ENCODE measurements at regions not wholly inside any gene's neighbourhood (a gene's known extent, or its start where the extent isn't known, plus 50 kb on each side); places are given as distances from the start of the nearest gene placed in this dataset.

- H3K4me3 ChIP-seq: no peak overlapping the region
- H3K27ac ChIP-seq: no peak overlapping the region
- no peak for DNase-seq
- TF ChIP-seq CTCF (IDR thresholded peaks at IDR 0.05): no peak
- no peaks in the 10 kb centered on the region for H3K4me1 ChIP-seq
- no peak for ATAC-seq
- H3K36me3 ChIP-seq: no peaks in the 10 kb centered on the region
- intact Hi-C loops (cut with DNase I): no loop called here
- H3K9me3 ChIP-seq: no peaks in the 10 kb centered on the region
- no peaks in the 10 kb centered on the region for H3K27me3 ChIP-seq
Observed at GRCh38 chr5:144950996-144951395, 780.3 kb downstream of the KCTD16 start.

- TF ChIP-seq CTCF (IDR thresholded peaks at IDR 0.05): no peak
- no peak overlapping the region for H3K27ac ChIP-seq
- no peak overlapping the region for H3K4me3 ChIP-seq
- no peaks in the 10 kb centered on the region for H3K36me3 ChIP-seq
- ATAC-seq (no peak), DNase-seq (no peak)
- H3K27me3 ChIP-seq: no peaks in the 10 kb centered on the region
- intact Hi-C loops (cut with DNase I): no loop called here
- no peaks in the 10 kb centered on the region for H3K4me1 ChIP-seq
- no peaks in the 10 kb centered on the region for H3K9me3 ChIP-seq
Observed at GRCh38 chr5:144947023-144947422, 776.4 kb downstream of the KCTD16 start.

GRCh38 chr5:144945503-144945902, 774.8 kb downstream of the KCTD16 start:
- intact Hi-C loops (cut with DNase I): no loop called here
- H3K27ac ChIP-seq: no peak overlapping the region
- no peak for TF ChIP-seq CTCF (IDR thresholded peaks at IDR 0.05)
- no peak overlapping the region for H3K4me3 ChIP-seq
- no peaks in the 10 kb centered on the region for H3K9me3 ChIP-seq
- ATAC-seq (no peak), DNase-seq (no peak)
- no peaks in the 10 kb centered on the region for H3K4me1 ChIP-seq
- no peaks in the 10 kb centered on the region for H3K27me3 ChIP-seq
- H3K36me3 ChIP-seq: no peaks in the 10 kb centered on the region

GRCh38 chr5:144944936-144945335, 774.3 kb downstream of the KCTD16 start:
- no peak for DNase-seq
- no peak for ATAC-seq
- no peak overlapping the region for H3K4me3 ChIP-seq
- H3K36me3 ChIP-seq: no peaks in the 10 kb centered on the region
- intact Hi-C loops (cut with DNase I): no loop called here
- no peaks in the 10 kb centered on the region for H3K4me1 ChIP-seq
- no peaks in the 10 kb centered on the region for H3K9me3 ChIP-seq
- H3K27me3 ChIP-seq: no peaks in the 10 kb centered on the region
- no peak overlapping the region for H3K27ac ChIP-seq
- TF ChIP-seq CTCF (IDR thresholded peaks at IDR 0.05): no peak

- Histone ChIP-seq H3K27me3 (no peaks in the 10 kb centered on the region), H3K9me3 (peaks cover 0 to 2% of the 10 kb centered on the region in 2 donors), H3K27ac (no peak overlapping the region), H3K4me3 (no peak overlapping the region), H3K4me1 (no peaks in the 10 kb centered on the region), H3K36me3 (no peaks in the 10 kb centered on the region)
- intact Hi-C loops (cut with DNase I): no loop called here
- no peak for TF ChIP-seq CTCF (IDR thresholded peaks at IDR 0.05)
- DNase-seq (no peak), ATAC-seq (no peak)
Observed at GRCh38 chr5:144941004-144941403, 770.3 kb downstream of the KCTD16 start.

Data from left lung (tissue), 4 donors.